GM20000 (cell line): ENCODE measurements at regions not wholly inside any gene's neighbourhood (a gene's known extent, or its start where the extent isn't known, plus 50 kb on each side); places are given as distances from the start of the nearest gene placed in this dataset.

Experiments
- DNase-seq: peaks from one replicate; pipeline ENCODE4 v3.0.0; 2012; ENCODE audit warnings: low spot score
- TF ChIP-seq, protein P1 (sequence below): IDR thresholded peaks from 2 replicates; pipeline ENCODE4 v1.5.1; 2012; ENCODE audit warnings: mild to moderate bottlenecking, control low read depth; ENCODE audit errors: extremely low read depth, missing control alignments

DNA sequence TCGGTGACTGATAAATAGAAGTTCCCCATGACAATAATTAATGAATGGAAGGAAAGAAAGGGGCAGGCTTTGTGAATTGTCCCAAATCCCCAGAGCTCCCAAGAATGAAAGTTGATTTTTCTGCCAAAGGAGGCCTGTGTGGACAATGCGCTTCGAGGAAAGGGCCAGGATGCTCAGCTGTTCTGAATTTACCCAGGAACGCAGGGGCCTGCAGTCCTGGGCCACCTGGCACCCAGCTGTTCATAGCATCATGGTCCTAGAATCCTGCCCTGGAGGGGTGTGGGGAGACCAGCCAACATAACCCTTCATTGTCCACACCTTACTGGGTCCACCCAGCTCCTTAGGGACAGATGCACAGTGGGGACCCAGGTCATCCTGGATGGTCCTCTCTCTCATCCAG is 587.5 kb downstream of the BCL11B start:
- no peak for DNase-seq

DNA sequence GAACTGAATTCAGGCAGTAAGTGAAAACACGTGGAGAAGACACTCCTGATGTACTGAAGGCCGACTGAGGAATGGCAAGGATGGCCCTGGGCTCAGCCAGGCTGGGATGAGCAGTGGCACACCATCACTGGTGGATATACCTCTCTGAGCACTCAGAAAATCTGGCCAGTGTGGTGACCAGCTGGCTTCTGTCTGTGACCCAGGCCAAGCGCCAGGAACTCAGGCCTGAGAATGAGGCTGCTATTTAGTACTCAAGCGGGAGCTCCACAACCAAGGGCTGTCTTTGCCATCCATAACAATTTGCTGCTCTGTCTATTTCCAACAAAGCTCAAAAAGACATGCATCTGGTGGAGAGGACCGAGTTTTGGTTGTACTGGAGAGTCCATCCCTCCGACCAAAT is 586.3 kb downstream of the BCL11B start:
- TF ChIP-seq, protein P1, sequence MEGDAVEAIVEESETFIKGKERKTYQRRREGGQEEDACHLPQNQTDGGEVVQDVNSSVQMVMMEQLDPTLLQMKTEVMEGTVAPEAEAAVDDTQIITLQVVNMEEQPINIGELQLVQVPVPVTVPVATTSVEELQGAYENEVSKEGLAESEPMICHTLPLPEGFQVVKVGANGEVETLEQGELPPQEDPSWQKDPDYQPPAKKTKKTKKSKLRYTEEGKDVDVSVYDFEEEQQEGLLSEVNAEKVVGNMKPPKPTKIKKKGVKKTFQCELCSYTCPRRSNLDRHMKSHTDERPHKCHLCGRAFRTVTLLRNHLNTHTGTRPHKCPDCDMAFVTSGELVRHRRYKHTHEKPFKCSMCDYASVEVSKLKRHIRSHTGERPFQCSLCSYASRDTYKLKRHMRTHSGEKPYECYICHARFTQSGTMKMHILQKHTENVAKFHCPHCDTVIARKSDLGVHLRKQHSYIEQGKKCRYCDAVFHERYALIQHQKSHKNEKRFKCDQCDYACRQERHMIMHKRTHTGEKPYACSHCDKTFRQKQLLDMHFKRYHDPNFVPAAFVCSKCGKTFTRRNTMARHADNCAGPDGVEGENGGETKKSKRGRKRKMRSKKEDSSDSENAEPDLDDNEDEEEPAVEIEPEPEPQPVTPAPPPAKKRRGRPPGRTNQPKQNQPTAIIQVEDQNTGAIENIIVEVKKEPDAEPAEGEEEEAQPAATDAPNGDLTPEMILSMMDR: no peak
- DNase-seq: no peak

More for the DNA sequence above, 587.5 kb downstream of the BCL11B start:
- TF ChIP-seq, protein P1: no peak

DNA sequence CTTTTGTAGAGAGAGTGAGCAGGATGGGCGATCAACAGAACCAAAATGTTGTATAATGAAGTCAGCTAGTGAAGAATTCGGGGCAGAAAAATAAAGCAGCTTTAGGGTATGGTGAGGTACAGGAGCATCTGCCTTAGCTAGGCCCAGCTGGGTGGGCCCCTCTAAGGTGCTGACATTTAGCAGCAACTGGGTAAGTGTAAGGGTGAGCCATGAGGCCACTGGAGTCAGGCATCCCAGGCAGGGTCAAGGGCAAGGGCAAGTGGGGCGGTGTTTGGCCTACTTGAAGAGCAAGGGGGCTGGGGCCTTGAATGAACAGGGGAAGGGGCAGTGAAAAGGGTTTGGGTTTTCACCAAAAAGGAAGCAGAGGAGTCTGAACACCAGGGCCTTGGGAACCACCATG is 583.6 kb downstream of the BCL11B start:
- TF ChIP-seq, protein P1: no peak
- DNase-seq: no peak

- TF ChIP-seq, protein P1: no peak
- no peak for DNase-seq
Measured at GRCh38 chr14:98689951-98690350, 582.0 kb downstream of the BCL11B start.

- TF ChIP-seq, protein P1: no peak
- DNase-seq: no peak
Measured at GRCh38 chr14:98692832-98693231, 579.2 kb downstream of the BCL11B start.

DNA sequence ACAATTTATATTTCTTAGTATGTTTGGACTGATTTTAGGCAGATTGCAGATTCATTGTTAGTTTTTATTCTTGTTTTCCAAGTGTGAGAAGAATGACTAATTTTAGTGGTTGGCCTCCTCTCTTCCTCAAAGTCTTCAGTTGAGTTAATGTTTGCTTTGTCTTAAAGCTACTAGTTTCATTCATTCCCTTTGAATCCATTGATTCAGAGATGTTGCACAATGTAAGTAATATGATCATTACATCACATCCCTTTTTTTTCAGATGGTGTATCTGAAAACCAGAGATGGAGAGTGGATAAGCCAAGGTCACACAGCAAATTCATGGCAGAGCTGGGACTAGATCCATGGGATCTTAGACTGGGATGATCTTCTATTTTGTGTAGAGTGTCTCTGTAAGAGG is 577.5 kb downstream of the BCL11B start:
- TF ChIP-seq, protein P1: no peak
- no peak for DNase-seq

- TF ChIP-seq, protein P1: no peak
- DNase-seq: no peak
Measured at GRCh38 chr14:98695809-98696208, 576.2 kb downstream of the BCL11B start.
